Neuronal stem cell (in vitro differentiated cells): ENCODE measurements at regions not wholly inside any gene's neighbourhood (a gene's known extent, or its start where the extent isn't known, plus 50 kb on each side); places are given as distances from the start of the nearest gene placed in this dataset.

Experiments
- DNase-seq: peaks from one replicate; pipeline ENCODE4 v3.0.0-alpha.2; 2013; ENCODE audit warnings: low spot score
- H2AFZ ChIP-seq: one replicate; pipeline ENCODE4 v1.6.1; 2013; ENCODE audit warnings: mild to moderate bottlenecking, low read length, inconsistent platforms
- H2AK5ac ChIP-seq: 2 replicates; pipeline ENCODE4 v1.6.1; 2013; ENCODE audit warnings: low read depth, mild to moderate bottlenecking, inconsistent platforms, low read length, moderate library complexity, mixed read lengths
- H2BK120ac ChIP-seq: 2 replicates; pipeline ENCODE4 v1.6.1; 2013; ENCODE audit warnings: low read depth, mild to moderate bottlenecking, inconsistent platforms, low read length, moderate library complexity, mixed read lengths
- H2BK12ac ChIP-seq: one replicate; pipeline ENCODE4 v1.6.1; 2013; ENCODE audit warnings: low read length, inconsistent platforms
- H2BK15ac ChIP-seq: 2 replicates; pipeline ENCODE4 v1.6.1; 2013; ENCODE audit warnings: mild to moderate bottlenecking, low read length, inconsistent platforms, mixed read lengths
- H2BK5ac ChIP-seq: one replicate; pipeline ENCODE4 v1.6.1; 2013; ENCODE audit warnings: inconsistent platforms, mild to moderate bottlenecking, low read length, moderate library complexity
- H3K14ac ChIP-seq: one replicate; pipeline ENCODE4 v1.6.1; 2013; ENCODE audit warnings: low read length, inconsistent platforms
- H3K18ac ChIP-seq: 2 replicates; pipeline ENCODE4 v1.6.1; 2013; ENCODE audit warnings: low read length, inconsistent platforms
- H3K23ac ChIP-seq: 2 replicates; pipeline ENCODE4 v1.6.1; 2013; ENCODE audit warnings: low read depth, mild to moderate bottlenecking, mixed read lengths, low read length, inconsistent platforms; ENCODE audit not compliant: poor library complexity
- H3K27ac ChIP-seq: replicated peaks from 3 replicates; pipeline ENCODE4 v1.5.1; 2013; ENCODE audit warnings: low read length, inconsistent platforms
- H3K27me3 ChIP-seq, 3 experiments: 2 replicates each; pipeline ENCODE4 v1.6.1; 2013; ENCODE audit warnings: low read length in 3 of 3, mild to moderate bottlenecking in 2 of 3, inconsistent platforms in 1 of 3, low read depth in 1 of 3, mixed read lengths in 1 of 3, moderate library complexity in 1 of 3; ENCODE audit not compliant: control insufficient read depth in 3 of 3, insufficient read depth in 3 of 3
- H3K36me3 ChIP-seq, 2 donors: replicated peaks in 1 of 2; 2 replicates each; pipeline ENCODE4 v1.6.1; 2013; ENCODE audit warnings: low read length in 2 of 2; ENCODE audit not compliant: control insufficient read depth in 2 of 2, insufficient read depth in 2 of 2
- H3K4ac ChIP-seq: 2 replicates; pipeline ENCODE4 v1.6.1; 2013; ENCODE audit warnings: inconsistent platforms, mild to moderate bottlenecking, low read length, moderate library complexity
- H3K4me1 ChIP-seq, 2 donors: 1 replicate in 1 of 2; 2 replicates in 1 of 2; pipeline ENCODE4 v1.6.1; 2013; ENCODE audit warnings: low read length in 2 of 2, low read depth in 1 of 2; ENCODE audit not compliant: control insufficient read depth in 2 of 2, insufficient read depth in 1 of 2
- H3K4me2 ChIP-seq: one replicate; pipeline ENCODE4 v1.6.1; 2013; ENCODE audit warnings: mild to moderate bottlenecking, low read length, inconsistent platforms; ENCODE audit not compliant: insufficient read depth, poor library complexity, severe bottlenecking
- H3K4me3 ChIP-seq, 2 donors: 2 replicates each; pipeline ENCODE4 v1.5.1; 2013; ENCODE audit warnings: low read length in 2 of 2, mild to moderate bottlenecking in 2 of 2, inconsistent platforms in 1 of 2, moderate library complexity in 1 of 2
- H3K79me1 ChIP-seq: one replicate; pipeline ENCODE4 v1.6.1; 2013; ENCODE audit warnings: low read depth, mild to moderate bottlenecking, inconsistent platforms, low read length, moderate library complexity
- H3K9ac ChIP-seq: one replicate; pipeline ENCODE4 v1.6.1; 2013; ENCODE audit warnings: mild to moderate bottlenecking, low read depth, low read length, inconsistent platforms; ENCODE audit not compliant: poor library complexity
- H3K9me3 ChIP-seq, 2 donors: replicated peaks in 1 of 2; 2 replicates each; pipeline versions ENCODE3 to v1.6.1; 2013; ENCODE audit warnings: low read length in 2 of 2, mild to moderate bottlenecking in 2 of 2, inconsistent platforms in 1 of 2, low read depth in 1 of 2, mixed read lengths in 1 of 2, moderate library complexity in 1 of 2; ENCODE audit not compliant: control insufficient read depth in 2 of 2, insufficient read depth in 1 of 2
- H4K8ac ChIP-seq: one replicate; pipeline ENCODE4 v1.6.1; 2013; ENCODE audit warnings: low read depth, mild to moderate bottlenecking, inconsistent platforms, low read length, moderate library complexity
- H4K91ac ChIP-seq: one replicate; pipeline ENCODE4 v1.6.1; 2013; ENCODE audit warnings: low read length, low read depth, mild to moderate bottlenecking, inconsistent platforms; ENCODE audit not compliant: poor library complexity
- WGBS, 2 donors: extraction: QIAGEN DNeasy Blood & Tissue Kit; methylation state at CpG; one replicate each; pipeline ENCODE4 v1.1.7; 2013; ENCODE audit warnings: missing lambda C conversion rate in 2 of 2, mixed read lengths in 1 of 2; ENCODE audit not compliant: insufficient read length in 2 of 2, insufficient replicate concordance in 1 of 2; ENCODE audit errors: extremely low coverage in 2 of 2; 5-methylcytosine and 5-hydroxymethylcytosine counted together

- Histone ChIP-seq H3K23ac (no peak overlapping the region), H3K4ac (no peak overlapping the region), H4K91ac (no peak overlapping the region), H3K9me3 (no peaks in the 10 kb centered on the region), H3K18ac (no peak overlapping the region), H2AK5ac (no peak overlapping the region), H2BK120ac (no peak overlapping the region), H3K27ac (no peak overlapping the region), H3K4me3 (no peak overlapping the region), H3K9ac (no peak overlapping the region), H3K36me3 (no peaks in the 10 kb centered on the region), H3K4me1 (peaks cover 0 to 1% of the 10 kb centered on the region in 2 donors), H2BK5ac (no peak overlapping the region), H2AFZ (no peak overlapping the region), H4K8ac (no peak overlapping the region), H3K79me1 (no peaks in the 10 kb centered on the region), H2BK12ac (no peak overlapping the region), H3K27me3 (peaks cover 0 to 2% (median 0%) of the 10 kb centered on the region in 3 experiments), H2BK15ac (no peak overlapping the region), H3K4me2 (no peak overlapping the region), H3K14ac (no peak overlapping the region)
- no CpG with 5 or more reads among the region's 4 CpGs for WGBS, 2 donors
- DNase-seq = no peak
Observed at GRCh38 chr18:6661692-6662415, 67.7 kb upstream of the ARHGAP28 start.

DNA sequence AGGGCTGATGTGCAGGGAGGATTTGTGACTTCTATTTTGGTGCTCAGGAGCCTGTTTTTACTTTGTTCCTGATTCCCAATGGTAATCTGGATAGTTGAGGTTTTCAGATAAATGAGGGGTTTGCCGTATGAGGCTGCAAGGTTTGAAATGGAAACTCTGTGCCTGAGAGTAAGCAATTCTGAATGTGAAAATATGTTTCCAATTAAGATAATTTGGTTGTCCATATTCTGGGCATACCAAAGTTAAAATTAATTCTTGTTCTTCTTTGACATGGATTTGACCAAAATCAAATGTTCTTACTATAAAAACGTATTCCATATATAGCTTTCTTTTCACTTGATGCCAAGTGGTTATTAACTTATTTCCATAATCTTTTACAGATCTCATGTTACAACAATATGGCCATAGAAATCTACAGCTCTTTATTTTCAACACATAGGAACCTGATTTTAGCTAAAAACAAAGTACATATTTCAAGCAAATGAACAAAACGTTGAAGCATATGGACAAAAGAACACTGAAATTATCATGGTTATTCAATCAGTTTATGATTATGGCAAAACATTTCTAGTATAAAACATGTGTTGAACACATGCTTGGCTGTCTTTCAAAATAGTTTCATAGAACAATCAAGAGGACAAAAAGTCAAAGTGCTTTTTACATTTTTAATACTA lies 63.4 kb upstream of the ARHGAP28 start:
- Histone ChIP-seq H2BK120ac (no peak overlapping the region), H3K4me3 (no peak overlapping the region), H4K8ac (no peak overlapping the region), H3K4me2 (no peak overlapping the region), H3K14ac (no peak overlapping the region), H3K9me3 (no peaks in the 10 kb centered on the region), H3K9ac (no peak overlapping the region), H3K27me3 (peaks cover 0 to 2% (median 0%) of the 10 kb centered on the region in 3 experiments), H3K23ac (no peak overlapping the region), H2BK15ac (no peak overlapping the region), H2AFZ (no peak overlapping the region), H3K4me1 (no peaks in the 10 kb centered on the region), H3K27ac (no peak overlapping the region), H2BK5ac (no peak overlapping the region), H2BK12ac (no peak overlapping the region), H3K18ac (no peak overlapping the region), H4K91ac (no peak overlapping the region), H3K79me1 (no peaks in the 10 kb centered on the region), H3K4ac (no peak overlapping the region), H3K36me3 (no peaks in the 10 kb centered on the region), H2AK5ac (no peak overlapping the region)
- DNase-seq = no peak
- no CpG with 5 or more reads among the region's 3 CpGs for WGBS, 2 donors

DNA sequence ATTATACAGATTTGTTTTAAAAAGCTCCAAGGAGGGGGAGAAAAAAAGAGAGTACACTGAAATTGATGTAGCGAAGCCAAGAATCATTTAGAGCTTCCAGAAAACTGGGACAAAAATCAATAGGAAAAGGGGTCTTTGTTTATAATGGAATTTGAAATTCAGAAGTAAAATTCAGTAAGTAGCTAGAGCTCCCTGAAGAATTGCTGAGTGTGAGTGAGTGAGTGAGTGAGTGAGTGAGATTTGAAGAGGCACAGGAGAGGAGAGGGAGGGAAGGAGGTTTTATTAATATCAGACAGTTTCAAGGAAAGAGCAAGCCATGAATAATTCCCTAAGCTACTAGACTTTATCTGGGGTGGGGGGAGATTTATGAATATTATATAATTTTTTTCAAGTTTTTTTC lies 60.7 kb upstream of the ARHGAP28 start:
- H2AFZ ChIP-seq = no peak overlapping the region
- H4K8ac ChIP-seq = no peak overlapping the region
- no peak overlapping the region for H3K23ac ChIP-seq
- peaks cover 0 to 7% (median 0%) of the 10 kb centered on the region in 3 experiments for H3K27me3 ChIP-seq
- no peak overlapping the region for H3K4me3 ChIP-seq
- H3K4me1 ChIP-seq = no peaks in the 10 kb centered on the region
- H2BK15ac ChIP-seq = no peak overlapping the region
- no peak overlapping the region for H2BK12ac ChIP-seq
- no CpG with 5 or more reads among the region's 1 CpG for WGBS, 2 donors
- no peaks in the 10 kb centered on the region for H3K79me1 ChIP-seq
- H3K18ac ChIP-seq = no peak overlapping the region
- no peak overlapping the region for H2BK5ac ChIP-seq
- H2AK5ac ChIP-seq = no peak overlapping the region
- H3K36me3 ChIP-seq = no peaks in the 10 kb centered on the region
- no peak overlapping the region for H3K9ac ChIP-seq
- DNase-seq = no peak
- H3K14ac ChIP-seq = no peak overlapping the region
- H3K4me2 ChIP-seq = no peak overlapping the region
- H3K9me3 ChIP-seq = no peaks in the 10 kb centered on the region
- no peak overlapping the region for H4K91ac ChIP-seq
- no peak overlapping the region for H3K4ac ChIP-seq
- H3K27ac ChIP-seq = no peak overlapping the region
- H2BK120ac ChIP-seq = no peak overlapping the region

DNA sequence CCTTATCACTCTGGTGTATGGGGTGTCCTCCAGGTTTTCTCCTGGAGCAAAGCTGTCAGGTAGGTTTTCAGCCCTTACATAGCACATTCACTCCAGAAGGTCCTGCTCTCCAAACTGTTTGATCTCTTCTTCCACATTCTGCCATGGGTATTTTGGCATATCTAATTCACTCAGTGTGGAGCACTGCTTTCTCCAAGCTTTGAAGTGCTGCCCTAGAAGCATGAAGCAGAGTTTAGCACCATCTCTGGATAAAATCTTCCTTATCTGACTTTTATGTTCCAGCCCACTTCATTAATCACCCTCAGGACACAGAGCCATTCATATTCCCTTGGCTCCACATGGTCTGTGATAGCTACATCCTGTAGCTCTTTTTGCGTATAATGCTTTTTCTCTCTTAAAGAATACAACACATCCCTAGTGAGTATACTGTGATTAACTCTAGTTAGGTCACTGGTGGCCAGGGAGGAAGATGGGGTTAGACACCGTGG lies 56.7 kb upstream of the ARHGAP28 start:
- Histone ChIP-seq H3K4me3 (no peak overlapping the region), H2BK15ac (no peak overlapping the region), H3K9me3 (no peaks in the 10 kb centered on the region), H4K8ac (no peak overlapping the region), H2BK12ac (no peak overlapping the region), H3K23ac (no peak overlapping the region), H3K36me3 (no peaks in the 10 kb centered on the region), H3K14ac (no peak overlapping the region), H2AFZ (no peak overlapping the region), H3K18ac (no peak overlapping the region), H3K27me3 (peaks cover 0 to 7% (median 0%) of the 10 kb centered on the region in 3 experiments), H3K79me1 (no peaks in the 10 kb centered on the region), H3K4ac (no peak overlapping the region), H2AK5ac (no peak overlapping the region), H3K4me1 (no peaks in the 10 kb centered on the region), H3K27ac (no peak overlapping the region), H3K9ac (no peak overlapping the region), H4K91ac (no peak overlapping the region), H2BK120ac (no peak overlapping the region), H2BK5ac (no peak overlapping the region), H3K4me2 (no peak overlapping the region)
- no CpG with 5 or more reads among the region's 2 CpGs for WGBS, 2 donors
- DNase-seq = no peak
